ENCODE measurements at regions not wholly inside any gene's neighbourhood (a gene's known extent, or its start where the extent isn't known, plus 50 kb on each side); places are given as distances from the start of the nearest gene placed in this dataset.
"Not testable (repeated sequence)": the region's sequence is repeated elsewhere in the genome, so short reads cannot be mapped to it uniquely, and the experiment has no call there.

DNA sequence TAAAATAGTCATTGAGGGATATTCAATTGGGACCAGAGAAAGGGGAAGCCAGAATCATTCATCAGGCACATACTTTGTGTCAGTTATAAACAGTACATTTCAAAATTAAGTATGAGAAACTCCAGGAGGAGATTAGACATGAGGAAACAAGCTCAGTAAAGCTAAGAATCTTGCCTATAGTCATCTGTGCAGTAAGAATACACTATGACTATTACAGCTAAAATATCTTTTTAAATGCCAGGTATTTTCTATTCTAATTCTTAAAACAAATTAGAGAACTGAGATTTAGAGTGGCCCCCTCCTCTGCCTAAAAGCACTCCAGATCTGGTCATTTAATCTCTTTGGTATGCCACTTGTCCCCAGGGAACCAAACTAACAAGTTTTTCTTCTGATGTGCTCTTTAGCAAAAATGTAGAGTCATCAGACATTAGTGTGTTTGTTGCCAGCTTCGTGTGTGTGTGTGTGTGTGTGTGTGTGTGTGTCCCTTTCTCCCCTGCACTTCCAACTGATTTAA lies 541.1 kb downstream of the TTLL7 start:
- not testable (repeated sequence) for DNase-seq

DNA sequence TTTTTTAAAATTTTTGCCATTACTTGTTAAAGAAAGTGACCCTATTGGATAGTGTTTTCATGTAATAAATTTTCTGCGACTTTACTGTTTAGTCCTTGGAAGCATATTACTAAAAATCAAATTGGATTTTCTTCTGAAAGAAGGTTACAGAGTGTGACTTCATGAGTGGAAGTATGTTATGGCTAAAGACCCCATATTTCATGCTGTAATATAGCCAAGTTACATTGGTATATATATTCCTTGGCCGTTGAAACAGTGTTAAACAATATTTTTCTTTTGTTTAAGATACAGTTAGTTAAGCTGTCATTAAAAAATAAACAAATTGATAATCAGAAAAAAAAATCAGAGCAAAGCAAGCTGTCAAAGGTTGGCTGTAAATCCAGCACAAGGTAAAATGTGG lies 541.7 kb downstream of the TTLL7 start:
- not testable (repeated sequence) for DNase-seq

DNA sequence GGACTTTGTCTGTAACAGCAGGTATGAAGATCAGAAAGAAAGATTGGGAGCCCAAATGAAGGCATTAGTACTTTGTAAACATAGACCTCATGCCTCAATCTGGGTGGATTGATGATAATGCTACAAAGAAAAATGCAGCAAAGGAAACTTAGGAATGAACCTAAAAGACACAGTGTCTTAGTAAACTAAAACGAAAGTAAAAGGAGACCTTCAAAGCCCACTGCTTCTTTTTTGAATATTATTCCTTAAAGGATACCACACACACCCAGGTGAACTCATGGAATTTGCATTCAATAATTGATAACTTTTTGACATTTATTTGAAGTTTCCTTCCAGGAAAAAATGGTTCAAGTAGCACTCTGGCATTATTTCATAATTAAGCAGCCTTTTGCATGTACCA lies 543.2 kb downstream of the TTLL7 start:
- not testable (repeated sequence) for DNase-seq

DNA sequence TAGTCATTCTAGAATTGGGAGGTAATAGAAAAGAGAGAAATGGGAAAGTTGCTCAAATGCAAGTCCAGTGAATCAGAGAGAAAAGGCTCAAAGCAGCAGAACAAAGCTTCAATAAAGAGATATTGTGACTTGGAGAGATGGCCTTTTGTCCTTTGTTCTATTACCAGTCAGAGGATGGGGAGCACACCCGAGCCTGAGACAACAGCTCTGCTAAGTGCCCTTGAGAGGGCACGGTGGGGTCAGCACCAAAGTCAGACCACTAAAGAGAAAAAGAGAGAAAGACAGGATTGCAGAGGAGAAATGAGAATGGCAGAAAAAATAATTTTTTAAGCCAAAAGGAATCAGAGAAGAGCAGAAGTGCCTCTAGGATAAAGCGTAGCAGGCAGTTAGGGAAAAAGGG lies 553.1 kb downstream of the TTLL7 start:
- DNase-seq = not testable (repeated sequence)

DNA sequence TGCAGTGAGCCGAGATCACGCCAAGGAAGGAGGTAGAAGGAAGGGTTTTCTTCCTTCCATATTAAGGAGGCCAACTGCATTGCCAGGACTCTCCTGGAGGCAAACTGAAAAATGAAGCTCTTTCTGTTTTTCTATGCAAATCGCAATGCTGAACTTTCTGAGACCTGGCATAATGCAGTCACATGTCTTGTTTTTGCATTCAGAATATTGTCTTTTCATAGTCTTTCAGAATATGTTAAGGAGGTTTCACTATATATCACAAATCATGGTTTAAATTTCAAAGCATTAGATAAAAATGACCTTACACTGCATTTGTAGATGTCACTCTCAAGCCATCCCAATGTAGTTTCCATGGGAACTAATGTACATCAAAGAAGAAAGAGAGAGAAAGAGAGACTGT lies 556.5 kb downstream of the TTLL7 start:
- DNase-seq = not testable (repeated sequence)

DNA sequence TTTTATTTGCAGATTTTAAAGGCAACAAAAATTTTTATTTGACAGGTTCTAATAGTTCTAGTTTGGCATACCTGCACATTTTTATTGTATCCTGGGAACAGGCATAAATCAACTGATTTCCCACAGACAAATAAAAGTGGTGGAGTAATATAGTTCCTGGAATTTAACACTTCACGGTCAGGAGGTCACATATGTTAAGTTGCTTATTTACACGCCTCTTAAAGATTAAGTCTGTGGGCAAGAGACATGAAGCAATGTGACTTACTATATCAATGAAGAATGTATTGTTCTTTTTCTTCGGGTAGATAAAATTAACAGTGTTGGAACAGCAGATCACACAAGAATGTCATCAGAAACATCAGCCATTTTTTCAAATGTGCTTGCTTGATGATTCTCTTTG lies 558.3 kb downstream of the TTLL7 start:
- not testable (repeated sequence) for DNase-seq

DNA sequence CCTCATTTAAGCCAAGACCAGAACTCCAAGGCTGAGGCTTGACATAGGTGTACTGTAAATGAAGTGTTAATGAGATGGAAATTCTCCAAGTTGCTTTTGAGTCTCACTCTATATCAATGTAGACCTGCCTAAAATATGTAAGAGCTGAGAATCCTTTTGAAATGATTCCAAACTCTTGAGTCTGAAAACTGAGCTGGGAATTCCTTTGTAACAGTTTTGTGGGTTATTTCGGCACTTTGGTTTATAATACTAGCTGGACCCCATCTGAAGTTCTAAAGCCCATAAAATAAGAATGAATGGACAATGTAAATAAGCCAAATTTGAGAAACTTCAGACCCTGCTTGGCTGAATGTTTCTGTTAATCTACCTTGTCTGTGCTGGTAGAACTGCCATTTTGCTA lies 558.9 kb downstream of the TTLL7 start:
- DNase-seq = not testable (repeated sequence)

DNA sequence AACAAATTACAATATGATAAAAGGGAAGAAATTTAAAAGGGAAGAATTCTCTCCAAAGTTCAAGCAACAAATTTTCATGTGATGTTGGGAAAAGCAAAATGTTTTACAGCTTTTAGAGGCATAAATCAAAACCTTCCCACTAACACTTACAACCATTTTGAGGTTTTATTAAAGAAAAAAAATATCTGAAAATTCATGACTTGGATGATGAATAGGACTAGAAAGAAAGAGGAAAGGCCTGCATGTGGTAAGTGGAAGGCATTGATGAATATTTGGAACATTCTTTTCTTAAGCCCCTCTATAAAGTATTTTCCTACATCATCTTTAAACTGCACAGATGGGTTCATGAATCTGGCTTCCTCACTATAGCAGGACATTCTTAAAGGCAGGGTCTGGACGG lies 560.6 kb downstream of the TTLL7 start:
- DNase-seq = not testable (repeated sequence)

DNA sequence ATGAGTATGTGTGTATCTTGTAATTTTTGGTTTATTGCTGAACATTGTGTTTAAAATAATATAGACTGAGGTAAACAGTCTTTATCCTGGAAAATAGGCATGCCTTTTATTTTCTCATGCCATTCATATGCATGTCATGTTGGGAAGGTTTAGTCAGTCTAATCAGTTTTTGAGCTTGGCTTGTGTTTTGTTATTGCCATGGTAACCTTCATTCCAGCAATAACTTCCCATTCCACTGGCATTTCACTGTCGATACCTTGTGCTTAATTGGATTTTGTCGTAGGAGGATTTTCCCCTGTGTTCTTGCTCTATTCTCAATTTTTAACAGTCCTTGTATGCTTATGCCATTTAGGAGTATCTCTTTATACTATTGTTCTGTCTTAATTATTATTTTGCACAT lies 563.6 kb downstream of the TTLL7 start:
- not testable (repeated sequence) for DNase-seq

DNA sequence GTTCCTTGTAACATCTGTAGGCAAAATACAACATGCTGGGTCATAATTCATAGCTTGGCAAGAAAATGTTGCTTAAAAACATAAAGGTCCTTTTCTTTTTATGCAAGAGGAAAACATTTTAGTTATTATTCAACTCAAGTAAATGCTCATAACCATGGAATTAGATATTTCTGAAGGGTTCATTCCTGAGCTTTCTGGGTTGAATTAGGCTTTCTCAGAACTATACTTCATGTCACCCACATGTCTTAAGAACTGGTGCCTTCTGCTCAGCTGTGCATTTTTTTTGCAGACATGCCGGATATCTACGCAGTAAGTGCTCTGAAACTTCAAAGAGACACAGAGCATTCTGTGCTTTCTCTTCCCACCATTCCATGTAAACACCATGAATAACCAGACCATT lies 571.4 kb downstream of the TTLL7 start:
- DNase-seq = not testable (repeated sequence)

DNA sequence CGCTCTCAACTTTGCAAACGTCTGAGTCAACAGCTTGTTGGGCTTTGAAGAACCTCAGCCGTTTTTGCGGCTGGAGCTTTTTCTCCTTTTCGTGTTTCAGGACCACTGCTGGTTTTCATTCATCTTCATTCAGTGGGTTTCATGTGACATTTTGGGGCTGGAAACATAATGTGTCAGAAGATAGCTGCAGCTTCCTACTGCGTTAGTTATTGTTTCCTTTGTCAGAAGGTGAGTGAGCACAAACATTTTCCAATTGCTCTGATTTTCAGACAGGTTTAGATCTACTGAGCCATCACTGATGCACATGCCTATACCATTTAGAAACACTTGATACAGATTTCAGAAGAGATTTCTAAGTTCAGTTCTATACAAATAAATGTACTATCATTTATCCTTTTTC lies 575.5 kb downstream of the TTLL7 start:
- not testable (repeated sequence) for DNase-seq

DNA sequence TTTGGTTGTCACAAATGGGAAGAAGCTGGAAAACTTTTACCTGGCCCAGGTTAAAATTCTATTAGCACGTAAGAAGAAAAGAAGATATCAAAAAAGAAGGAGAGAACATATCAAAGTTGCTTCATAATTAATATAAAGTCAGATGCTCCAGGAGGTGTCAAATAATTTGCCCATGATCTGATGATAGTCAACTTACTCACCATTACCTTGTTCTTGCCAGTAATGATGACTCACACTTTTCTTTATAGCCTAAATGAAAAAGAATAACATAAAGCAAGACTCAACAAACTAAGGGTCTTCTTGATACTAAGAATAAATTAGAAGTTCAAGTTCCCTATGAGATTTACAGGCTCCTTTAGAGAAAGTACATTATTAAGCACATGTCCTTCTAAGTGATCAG lies 580.4 kb downstream of the TTLL7 start:
- DNase-seq = no peak

DNA sequence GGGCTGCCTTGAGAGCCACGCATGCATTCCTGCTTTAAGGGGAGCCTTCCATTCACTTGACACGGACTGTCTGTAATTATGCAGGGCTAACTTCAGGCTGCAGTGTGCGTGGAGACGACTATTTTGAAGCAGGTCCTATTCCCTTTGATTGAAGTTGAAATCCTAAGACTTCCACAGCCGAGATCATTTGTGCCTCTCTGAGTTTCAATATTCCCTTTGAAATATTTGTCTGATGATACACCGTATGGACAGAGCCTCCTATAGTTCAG lies 585.2 kb downstream of the TTLL7 start:
- not testable (repeated sequence) for DNase-seq

DNA sequence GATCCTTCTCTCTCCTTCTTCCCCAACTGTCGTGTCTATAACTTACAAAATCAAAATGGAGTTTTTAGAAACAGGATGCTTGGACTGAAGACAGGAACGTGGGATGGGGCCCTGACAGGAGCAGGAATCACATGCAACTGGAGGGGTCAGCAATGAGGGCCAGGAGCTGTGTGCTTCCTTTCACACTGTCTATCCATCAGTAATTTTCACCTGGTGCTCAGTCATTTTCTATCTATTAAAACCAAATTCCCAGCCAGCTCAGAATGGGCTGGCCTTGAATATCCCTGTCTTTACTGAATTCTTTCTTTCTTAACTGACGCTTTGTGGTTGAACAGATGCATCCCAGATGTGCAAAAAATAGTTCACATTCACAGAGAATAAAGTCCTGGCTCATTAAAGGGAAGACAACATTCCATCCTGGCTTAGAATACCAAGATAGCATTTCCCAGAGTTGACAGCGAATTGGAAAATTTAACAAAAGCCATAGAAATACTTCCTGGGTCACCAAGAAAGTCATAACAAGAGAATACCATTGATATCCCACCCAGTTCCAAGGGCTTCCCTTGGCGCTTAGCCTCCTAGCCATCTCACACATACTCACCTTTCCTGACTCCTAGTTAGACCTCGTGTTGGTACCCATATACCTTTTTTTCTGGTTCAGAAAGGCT lies 588.1 kb downstream of the TTLL7 start:
- not testable (repeated sequence) for DNase-seq

DNA sequence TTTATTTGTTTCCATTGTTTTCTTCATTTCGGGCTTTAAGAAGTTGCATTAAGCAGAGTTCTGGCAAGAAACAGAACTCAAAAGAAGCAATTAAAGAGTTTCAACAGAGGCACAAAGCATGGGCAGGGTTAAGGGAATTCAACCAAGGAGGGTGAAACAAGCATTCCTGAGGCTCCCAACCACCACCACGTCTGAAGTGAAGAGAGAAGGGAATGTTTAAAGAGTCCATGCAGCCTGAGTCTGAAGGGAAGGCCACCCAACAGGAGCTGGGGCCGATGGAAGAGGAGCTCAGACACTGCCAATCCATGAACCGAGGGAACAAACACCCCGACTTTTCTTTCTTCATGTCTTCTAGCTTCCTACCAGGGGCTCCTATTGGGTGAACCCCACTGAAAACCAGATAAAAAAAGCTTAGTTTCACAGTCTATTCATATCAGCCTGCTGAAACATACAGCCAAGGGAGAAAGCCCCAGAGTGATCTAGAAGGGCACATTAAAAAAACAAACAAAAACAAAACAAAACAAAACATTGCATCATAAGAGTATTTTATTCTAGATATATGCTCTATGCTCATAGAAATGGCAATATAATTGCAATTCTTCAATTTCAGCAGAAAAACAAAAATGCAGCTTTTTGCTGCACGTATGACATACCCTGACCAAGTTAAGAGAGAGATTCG lies 592.1 kb downstream of the TTLL7 start:
- not testable (repeated sequence) for DNase-seq

DNA sequence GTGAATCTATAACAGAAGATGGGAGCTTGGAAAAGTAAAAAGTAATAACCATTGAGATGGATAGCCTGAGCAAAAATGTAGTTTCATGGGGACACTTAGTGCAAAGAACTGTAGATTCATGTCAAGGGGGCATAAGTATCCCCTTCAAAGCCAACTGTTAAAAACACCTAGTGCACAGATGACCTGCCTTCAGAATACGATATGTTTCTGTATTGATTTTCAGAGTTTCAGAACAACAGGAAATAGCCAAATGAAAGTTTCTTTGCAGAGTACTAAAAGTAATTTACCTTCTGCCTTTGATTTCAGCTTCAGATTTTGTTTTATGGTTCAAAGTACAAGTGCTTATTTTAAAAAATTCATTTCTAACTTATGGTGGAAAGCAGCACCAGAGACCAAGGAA lies 593.1 kb downstream of the TTLL7 start:
- DNase-seq = not testable (repeated sequence)

DNA sequence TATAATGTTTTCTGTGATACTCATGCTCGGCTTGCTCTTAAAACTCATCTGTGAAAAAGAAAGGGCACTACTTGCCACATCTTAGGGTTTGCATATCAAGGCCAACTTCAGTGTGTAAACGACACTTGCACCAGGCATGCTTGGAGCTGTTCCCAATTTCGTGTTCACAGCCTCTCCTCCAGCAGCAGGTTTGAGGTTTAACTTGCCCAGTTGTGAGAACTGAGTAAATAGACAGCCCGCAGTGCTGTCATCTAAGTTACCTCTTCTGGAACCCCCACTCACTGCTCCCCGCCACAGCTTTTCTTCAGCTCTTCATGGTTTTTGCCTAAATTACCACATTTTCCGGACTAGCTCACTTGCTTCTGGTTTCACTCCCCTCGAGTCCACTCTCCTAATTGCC lies 595.4 kb downstream of the TTLL7 start:
- not testable (repeated sequence) for DNase-seq

DNA sequence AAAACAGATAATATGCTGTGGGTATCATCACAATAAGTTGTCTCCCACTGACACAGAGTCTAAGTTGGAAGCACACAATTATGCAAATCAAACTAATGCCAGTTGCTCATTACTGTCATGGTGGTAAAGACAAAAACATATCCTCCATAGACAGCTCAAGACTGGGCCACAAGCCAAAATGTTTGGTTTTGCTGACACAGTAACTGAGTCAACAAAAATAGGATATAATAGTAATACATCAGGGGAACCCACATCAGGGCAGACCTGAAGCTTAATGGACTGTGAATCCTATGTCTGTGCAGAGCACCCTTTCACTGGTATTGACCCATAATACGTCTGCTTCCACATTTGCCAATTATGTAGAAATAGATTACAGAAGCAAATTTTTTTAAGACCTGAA lies 597.8 kb downstream of the TTLL7 start:
- not testable (repeated sequence) for DNase-seq

DNA sequence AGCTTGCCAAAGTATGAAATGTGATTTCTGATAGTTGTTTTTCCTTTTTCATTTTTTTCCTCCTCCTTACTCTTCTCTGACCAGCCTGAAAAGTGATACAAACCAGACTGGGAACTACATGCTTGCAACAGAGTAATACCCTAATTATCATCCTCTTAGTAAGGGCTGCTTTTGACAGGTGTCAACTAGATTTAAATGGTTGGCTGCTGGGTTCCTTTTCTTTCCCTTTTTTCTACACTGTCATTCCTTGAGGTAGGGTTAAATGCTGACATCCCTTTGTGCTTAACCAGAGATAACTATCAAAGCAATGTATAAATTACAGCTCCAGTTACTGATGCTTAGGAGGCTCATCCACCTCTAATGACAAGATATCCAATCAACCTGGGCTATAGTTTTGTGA lies 598.8 kb downstream of the TTLL7 start:
- not testable (repeated sequence) for DNase-seq

DNA sequence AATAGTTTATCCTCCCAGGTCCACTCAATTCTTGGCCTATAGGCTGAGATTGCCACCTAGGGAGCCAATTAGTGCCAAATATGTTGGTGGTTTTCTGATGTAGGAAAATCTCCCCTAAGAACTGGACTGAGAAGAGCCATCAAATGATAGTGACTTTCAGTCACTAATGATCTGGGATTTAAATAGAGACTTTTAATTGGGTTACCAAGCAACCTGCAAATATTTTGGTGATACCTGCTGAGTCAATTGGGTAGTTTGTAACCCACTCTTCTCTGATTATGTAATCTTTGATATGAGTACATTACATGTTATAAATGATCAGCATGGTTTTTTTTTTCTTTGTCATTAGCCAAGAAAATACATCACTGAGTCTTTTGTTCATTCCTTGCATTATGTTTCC lies 600.8 kb downstream of the TTLL7 start:
- DNase-seq = not testable (repeated sequence)

DNA sequence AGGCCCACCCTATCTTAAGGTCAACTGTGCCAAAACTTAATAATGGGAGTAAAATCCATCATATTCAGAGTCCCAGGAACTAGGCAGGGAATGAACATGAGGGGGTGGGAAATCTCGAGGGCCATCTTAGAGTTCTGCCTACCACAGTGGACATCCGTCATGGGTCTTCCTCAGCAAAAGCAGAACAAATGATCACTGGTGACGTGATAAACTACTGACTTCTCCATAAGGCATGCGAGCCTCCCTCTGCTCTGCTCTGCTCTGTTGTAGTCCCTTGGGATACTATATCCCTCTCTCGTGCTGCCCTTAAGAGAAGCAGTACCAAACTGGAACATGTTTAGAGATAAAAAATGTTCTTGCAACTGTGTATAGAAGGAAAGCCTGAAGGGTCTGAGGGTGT lies 603.8 kb downstream of the TTLL7 start:
- DNase-seq = not testable (repeated sequence)

DNA sequence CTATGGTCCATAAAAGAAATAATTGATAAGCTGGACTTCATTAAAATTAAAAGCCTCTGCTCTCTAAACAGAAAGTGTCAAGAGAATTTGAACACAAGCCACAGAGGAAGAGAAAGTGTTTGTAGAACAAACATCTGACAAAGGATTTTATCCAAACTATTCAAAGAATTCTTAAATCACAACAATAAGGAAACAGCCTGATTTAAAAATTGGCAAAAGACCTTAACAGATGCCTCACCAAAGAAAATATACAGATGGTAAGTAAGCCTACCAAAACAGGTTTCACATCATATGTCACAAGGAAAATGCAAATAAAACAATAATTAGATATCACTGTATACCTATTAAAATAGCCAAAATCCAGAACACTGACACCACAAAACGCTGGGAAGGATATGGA lies 612.0 kb downstream of the TTLL7 start:
- not testable (repeated sequence) for DNase-seq

DNA sequence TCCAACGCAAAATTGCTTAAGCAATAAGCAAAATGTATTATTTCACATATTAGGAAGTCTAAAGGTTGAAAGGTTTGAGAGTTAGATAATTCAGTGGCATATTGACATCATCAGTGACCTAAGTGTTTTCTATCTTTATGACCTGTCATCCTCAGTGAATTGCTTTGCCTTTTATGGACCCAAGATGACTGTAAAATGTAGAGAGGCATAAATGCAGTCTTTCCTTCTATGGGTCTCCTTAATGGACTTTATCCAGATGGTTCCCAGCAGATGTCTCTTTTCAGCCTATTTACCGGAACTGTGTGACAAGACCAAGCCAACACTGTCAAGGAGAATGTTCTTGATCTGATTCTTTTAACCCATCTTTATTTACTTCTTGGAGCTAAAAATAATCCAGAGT lies 615.8 kb downstream of the TTLL7 start:
- not testable (repeated sequence) for DNase-seq

DNA sequence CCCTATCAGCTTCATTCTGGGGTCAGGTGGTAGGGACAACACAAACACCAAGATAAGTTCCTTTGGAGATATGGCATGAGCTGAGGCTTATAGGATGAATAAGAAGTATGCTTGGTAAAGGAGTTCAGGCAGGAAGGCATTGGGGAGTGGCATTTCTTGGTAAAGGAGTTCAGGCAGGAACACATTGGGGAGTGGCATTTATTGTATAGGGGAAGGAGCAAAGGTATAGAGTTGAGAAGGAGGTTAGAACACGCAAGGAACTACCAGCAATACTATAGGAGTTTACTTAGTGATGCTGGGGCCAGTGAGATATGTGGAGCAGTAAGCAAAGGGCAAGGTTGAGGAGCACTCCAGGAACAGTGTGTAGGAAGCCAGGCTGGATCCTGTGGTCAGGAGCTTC lies 625.9 kb downstream of the TTLL7 start:
- not testable (repeated sequence) for DNase-seq

DNA sequence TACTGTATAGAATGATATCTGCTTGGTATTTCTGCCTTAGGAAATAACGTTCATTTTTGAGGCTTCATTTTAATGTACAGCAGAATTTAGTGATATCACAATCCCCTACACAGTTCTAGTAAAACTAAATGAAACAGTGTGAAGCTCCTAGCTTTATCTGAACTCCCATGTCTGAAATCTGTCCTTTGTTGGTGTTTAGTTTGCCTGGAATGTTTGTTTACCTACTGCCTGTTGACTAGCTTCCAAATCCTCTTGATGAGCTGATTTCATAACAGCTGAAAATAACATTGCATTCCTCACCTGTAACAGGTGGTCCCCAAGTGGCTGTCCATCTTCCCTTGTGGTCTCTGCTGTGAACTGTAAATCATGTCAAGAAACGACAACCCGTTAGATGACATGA lies 629.1 kb downstream of the TTLL7 start:
- not testable (repeated sequence) for DNase-seq

Data from NCI-H2107 (cell line).